GM18873 (cell line): ENCODE measurements at regions not wholly inside any gene's neighbourhood (a gene's known extent, or its start where the extent isn't known, plus 50 kb on each side); places are given as distances from the start of the nearest gene placed in this dataset.

Experiments
- ATAC-seq: cut with Tn5 transposase; IDR thresholded peaks from one replicate; pipeline ENCODE4 v1.9.1; 2021; ENCODE audit warnings: mild to moderate bottlenecking, moderate library complexity, moderate number of reproducible peaks; ENCODE audit not compliant: unreplicated experiment, low FRiP score

DNA sequence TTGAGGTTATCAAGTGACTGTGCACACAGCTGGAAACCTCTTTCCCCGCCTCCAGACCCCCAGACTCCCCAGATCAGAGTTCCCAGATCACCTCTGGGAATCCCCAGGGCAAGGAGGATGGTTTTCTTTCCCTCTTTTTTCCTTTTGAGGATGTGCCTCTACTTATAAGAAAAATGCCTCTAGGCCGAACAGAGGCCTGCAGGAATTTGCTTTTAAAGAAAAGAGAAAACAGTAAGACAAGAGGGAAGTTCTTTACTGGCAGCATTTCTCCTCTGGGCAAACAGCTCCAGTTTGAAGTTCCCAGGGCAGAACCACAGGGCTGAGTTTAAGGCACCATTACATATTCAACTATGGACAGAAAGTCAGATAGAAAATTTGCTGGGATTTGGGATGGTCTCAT, 837.9 kb upstream of the LCORL start:
- no peak for ATAC-seq

GRCh38 chr4:18858229-18858922, 836.8 kb upstream of the LCORL start:
- ATAC-seq = no peak

- ATAC-seq = no peak
These were observed 829.3 kb upstream of the LCORL start for GRCh38 chr4:18850867-18851266.

DNA sequence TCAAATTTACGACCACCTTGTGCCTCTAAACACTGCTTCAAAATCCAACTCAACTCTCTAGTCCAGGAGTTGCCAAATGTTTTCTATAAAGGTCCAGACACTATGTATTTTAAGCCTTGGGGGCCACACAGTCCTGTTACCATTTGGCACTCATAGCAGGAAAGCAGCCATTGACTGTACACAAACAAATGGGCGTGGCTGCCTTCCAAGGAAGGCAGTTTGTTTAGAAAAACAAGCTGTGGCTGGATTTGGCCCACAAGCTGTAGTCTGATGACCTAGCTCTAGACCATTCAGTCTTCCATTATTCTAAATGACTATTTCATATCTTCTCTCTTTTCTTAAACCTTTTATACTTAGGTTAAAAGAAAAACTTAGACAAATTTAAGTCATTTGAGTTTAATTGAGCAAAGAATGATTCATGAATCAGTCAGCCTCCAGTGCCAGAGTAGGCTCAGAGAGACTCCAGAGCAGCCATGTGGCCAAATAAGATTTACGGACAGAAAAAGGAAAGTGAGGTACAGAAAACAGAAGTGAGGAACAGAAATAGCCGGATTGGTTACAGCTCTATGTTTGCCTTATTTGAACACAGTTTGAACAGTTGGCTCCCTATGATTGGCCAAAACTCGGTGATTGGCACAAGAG, 825.8 kb upstream of the LCORL start:
- no peak for ATAC-seq

- ATAC-seq = no peak
These were observed 824.8 kb upstream of the LCORL start for GRCh38 chr4:18846313-18846712.

GRCh38 chr4:18844726-18845125, 823.2 kb upstream of the LCORL start:
- ATAC-seq = no peak

GRCh38 chr4:18842431-18842830, 820.9 kb upstream of the LCORL start:
- no peak for ATAC-seq

DNA sequence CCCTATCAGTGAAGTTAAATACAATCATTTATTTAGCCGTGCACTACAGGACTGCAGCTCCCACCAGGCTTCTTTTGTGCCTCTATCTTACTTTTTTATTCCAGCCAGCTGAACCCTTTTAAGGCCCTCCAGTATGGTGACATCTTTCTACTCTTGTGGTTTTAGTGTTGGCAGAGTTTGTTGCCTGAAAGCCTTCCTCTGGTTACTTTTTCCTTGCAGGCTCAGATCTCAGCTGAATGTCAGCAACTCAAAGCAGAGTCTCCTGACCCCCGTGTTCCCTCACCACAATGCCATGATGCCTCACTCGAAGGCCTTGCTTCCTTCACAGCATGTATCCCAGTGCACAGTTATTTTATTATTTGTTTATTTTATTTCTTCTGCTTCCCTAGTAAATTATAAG, 818.9 kb upstream of the LCORL start:
- no peak for ATAC-seq

DNA sequence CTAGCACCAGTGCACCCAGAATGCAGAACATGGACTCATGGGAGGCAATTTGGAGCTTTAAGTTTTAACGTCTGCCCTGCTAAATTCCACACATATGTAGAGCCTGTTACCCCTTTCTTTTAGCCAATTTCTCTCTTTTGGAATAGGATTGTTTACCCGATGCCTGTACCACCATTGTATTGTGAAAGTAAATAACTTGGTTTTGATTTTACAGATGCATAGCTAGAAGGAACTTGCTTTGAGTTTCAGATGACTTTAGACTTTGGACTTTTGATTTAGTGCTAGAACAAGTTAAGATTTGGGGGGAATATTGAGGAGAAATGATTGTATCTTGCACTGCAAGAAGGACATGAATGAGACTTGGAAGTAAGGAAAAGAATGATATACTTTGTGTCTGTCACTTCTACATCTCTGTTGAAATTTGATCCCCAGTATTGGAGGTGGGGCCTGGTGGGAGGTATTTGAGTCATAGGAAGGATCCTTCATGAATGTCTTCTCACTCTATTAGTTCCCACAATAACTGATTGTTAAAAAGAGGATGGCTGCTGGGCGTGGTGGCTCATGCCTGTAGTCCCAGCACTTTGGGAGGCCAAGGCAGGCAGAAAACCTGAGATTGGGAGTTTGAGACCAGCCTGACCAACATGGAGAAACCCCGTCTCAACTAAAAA, 794.8 kb upstream of the LCORL start:
- no peak for ATAC-seq

DNA sequence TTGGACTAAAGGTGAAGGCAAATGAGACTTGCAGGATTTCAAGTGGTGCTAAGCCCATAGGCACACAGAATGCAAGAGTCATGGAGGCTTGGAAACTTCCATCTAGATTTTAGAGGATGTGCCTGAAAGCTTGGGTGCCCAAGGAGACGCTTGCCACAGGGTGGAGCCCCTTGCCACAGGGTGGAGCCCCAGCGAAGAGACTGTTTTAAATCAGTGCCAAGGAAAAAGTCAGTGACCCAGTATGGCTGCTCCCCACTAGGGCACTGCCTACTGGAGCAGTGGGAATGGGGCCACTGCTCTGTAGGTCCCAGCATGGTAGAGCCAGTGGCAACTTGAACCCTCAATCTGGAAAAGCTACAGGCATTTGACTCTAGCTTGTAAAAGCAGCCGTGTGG, 794.2 kb upstream of the LCORL start:
- ATAC-seq = no peak

DNA sequence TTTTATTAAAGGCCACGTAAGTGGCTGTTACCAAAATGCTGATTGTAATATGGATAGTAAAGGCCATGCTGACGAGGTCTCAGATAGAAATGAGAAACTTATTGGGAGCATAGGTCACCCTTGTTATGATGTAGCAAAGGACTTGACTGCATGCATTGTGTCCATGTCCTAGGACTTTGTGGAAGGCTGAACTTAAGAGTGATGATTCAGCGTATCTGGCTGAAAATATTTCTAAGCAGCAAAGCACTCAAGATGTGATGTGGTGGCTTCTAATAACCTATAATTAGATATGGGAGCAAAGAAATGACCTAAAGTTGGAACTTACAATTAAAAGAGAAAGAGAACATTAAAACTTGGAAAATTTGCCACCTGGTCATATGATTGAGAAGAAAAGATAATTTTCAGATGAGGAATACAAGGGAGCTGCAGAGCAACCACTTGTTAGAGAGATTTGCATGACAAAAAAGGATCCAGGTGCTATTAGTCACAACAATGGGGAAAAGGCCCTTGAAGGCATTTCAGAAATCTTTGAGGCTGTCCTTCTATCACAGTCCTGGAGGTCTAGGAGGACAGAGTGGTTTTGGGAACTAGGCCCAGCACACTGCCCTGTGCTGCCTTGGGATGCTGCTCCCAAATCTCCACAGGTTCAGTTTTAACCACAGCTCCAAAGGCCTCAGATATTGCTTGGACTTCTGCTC, 793.7 kb upstream of the LCORL start:
- no peak for ATAC-seq

GRCh38 chr4:18813771-18814170, 792.2 kb upstream of the LCORL start:
- ATAC-seq = no peak

GRCh38 chr4:18813055-18813454, 791.5 kb upstream of the LCORL start:
- ATAC-seq = no peak

GRCh38 chr4:18803781-18804180, 782.2 kb upstream of the LCORL start:
- ATAC-seq = no peak

GRCh38 chr4:18798123-18798522, 776.6 kb upstream of the LCORL start:
- no peak for ATAC-seq

- ATAC-seq = no peak
These were observed 774.2 kb upstream of the LCORL start for GRCh38 chr4:18795794-18796193.

DNA sequence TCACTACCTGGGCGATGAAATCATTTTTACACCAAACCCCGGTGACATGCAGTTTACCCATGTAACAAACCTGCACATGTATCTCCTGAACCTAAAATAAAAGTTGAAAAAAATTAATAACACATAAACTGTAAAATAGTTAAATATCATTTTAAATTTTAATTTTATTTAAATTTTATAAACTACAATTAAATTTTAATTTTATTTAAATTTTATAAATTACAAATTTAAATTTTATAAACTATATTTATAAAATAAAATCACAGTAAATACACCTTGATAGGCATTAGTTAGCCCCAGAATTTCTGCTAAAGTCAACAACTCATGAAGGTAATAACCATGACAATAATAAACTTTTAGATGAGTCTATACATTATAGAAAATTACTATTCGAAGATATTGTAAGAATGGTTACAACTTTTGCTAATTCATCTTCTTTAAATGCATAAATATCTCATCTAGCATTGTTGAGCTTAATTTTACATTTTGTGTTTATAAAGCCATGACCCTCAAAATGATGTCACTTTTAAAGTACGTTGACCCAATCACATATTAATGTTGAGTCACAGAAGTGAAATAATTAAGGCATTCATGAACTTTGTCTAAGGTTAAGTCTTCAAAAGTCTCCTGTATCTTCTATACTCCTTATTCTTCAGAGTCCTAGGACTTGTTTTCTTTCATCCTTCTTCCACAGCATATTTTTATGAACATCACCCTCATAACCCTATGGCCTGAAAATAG, 755.8 kb upstream of the LCORL start:
- no peak for ATAC-seq

GRCh38 chr4:18767921-18768320, 746.4 kb upstream of the LCORL start:
- ATAC-seq = no peak

DNA sequence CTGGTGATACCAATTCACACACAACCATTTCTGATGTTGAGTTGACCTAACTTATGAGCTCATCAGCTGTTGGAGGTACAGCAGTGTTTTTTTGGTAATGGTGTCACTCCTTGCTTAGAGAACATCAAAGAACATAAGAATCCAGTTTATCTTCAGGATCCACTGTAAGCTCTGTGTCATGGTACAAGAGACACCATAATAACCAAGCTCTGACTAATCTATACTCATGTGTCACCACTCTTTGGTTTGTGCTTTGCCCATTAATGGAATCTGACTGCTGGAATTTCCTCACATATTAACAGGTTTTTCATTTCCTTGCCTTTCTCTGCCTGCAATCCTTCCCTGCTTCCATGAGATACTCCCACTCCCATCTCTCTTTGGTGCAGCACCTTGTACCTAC, 735.1 kb upstream of the LCORL start:
- no peak for ATAC-seq

- no peak for ATAC-seq
These were observed 732.6 kb upstream of the LCORL start for GRCh38 chr4:18754180-18754579.

GRCh38 chr4:18751083-18751482, 729.5 kb upstream of the LCORL start:
- no peak for ATAC-seq
